RWPE1 (cell line): ENCODE measurements at regions not wholly inside any gene's neighbourhood (a gene's known extent, or its start where the extent isn't known, plus 50 kb on each side); places are given as distances from the start of the nearest gene placed in this dataset.

Experiments
- CTCF ChIA-PET: fragments of 350-600 bp; sonication (Branson Sonifier 250); formaldehyde crosslinking; extraction: SDS; loops from one replicate; lab custom pipeline; 2021; lab: Yijun Ruan, JAX
- POLR2A ChIA-PET: fragments of 400-600 bp; formaldehyde crosslinking; extraction: SDS; loops from one replicate; lab custom pipeline; 2020; ENCODE audit warnings: antibody characterized with exemption; ENCODE audit not compliant: low non-redundant PET; lab: Yijun Ruan, JAX
- DNase-seq: peaks from one replicate; pipeline ENCODE4 v3.0.0; 2012; ENCODE audit warnings: low spot score
- H3K27ac ChIP-seq: fragments of 450-650 bp; 2 replicates; pipeline ENCODE4 v1.5.1; 2017
- TF ChIP-seq, protein P1 (sequence below): fragments of 450-650 bp; conservative IDR thresholded peaks from 2 replicates; pipeline ENCODE4 v1.5.1; 2017; ENCODE audit warnings: low read depth, mild to moderate bottlenecking

DNA sequence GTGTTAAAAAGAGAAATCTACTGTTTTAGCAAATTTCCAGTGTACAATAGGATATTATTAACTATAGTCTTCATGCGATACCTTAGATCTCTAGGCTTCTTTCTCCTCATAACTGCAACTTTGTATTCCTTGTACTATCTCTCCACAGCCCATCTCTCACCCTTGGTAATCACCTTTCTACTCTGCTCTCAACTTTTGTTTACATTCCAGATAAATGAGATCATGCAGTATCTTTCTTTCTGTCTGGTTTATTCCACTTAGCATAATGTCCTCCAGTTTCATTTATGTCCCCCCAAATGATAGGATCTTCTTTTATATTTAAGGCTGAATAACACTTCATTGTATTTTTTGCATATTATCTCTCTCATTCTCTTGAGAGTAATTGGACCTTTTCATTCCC is 165.5 kb downstream of the HS3ST1 start:
- TF ChIP-seq, protein P1, sequence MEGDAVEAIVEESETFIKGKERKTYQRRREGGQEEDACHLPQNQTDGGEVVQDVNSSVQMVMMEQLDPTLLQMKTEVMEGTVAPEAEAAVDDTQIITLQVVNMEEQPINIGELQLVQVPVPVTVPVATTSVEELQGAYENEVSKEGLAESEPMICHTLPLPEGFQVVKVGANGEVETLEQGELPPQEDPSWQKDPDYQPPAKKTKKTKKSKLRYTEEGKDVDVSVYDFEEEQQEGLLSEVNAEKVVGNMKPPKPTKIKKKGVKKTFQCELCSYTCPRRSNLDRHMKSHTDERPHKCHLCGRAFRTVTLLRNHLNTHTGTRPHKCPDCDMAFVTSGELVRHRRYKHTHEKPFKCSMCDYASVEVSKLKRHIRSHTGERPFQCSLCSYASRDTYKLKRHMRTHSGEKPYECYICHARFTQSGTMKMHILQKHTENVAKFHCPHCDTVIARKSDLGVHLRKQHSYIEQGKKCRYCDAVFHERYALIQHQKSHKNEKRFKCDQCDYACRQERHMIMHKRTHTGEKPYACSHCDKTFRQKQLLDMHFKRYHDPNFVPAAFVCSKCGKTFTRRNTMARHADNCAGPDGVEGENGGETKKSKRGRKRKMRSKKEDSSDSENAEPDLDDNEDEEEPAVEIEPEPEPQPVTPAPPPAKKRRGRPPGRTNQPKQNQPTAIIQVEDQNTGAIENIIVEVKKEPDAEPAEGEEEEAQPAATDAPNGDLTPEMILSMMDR = no peak

DNA sequence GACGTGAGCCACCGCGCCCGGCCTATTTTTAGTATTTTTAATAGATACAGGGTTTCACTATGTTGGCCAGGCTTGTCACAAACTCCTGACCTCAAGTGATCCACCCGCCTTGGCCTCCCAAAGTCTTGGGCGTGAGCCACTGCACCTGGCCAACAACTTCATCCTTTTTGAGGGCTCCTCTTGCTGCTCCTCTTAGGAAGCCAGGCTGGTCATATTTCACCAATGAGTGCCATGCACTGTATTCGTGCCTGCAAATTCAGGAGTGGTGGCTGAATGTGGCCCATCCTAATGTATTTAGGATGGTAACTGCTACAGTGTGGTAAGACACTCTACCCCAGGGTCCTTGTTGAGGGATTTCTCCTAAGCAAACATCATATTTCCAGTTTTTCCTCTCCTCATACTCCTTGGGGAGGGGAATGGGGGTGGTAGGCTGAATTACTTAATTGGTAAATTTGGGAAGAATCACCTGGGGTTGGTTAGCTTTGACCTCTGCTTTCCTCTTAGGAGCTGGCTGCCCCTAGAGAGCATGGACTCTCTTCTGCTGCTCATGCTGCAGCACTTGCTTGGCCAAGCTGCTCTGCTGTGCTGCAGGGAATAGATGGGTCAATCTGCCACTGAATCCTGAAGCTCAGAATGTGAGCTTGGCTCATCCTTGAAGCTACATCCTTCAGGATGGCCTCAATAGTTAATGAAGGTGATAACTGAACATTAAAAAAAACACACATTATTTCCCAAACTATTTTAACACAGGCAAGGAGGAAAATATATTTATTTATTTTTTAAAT is 167.4 kb downstream of the HS3ST1 start:
- TF ChIP-seq, protein P1 = no peak
- no peak for DNase-seq
- ChIA-PET POLR2A (no interaction called here), CTCF (no interaction called here)
- H3K27ac ChIP-seq = no peak overlapping the region

More for the DNA sequence above, 165.5 kb downstream of the HS3ST1 start:
- CTCF ChIA-PET = no interaction called here
- H3K27ac ChIP-seq = no peak overlapping the region
- no peak for DNase-seq
- POLR2A ChIA-PET = no interaction called here

DNA sequence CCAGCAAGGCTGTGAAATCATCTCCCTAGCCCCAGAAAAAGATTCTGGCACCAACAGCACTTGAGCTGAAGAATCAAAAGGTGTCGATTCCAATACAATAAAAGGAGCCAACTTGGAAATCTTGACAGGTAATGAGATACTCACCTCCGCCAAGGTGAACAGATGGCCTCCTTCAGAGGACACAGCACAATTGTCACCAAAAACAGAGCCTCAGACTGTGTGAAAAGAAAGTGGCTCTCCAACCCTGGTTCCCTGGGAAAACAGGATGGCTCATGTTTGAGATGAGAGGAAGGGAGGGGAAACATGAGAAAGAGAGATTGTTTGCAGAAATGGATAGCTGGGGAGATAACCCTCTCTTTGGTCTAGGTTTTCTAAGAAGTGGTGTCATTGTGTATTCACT is 168.9 kb downstream of the HS3ST1 start:
- TF ChIP-seq, protein P1 = no peak
- ChIA-PET CTCF (no interaction called here), POLR2A (no interaction called here)
- no peak for DNase-seq
- no peak overlapping the region for H3K27ac ChIP-seq

DNA sequence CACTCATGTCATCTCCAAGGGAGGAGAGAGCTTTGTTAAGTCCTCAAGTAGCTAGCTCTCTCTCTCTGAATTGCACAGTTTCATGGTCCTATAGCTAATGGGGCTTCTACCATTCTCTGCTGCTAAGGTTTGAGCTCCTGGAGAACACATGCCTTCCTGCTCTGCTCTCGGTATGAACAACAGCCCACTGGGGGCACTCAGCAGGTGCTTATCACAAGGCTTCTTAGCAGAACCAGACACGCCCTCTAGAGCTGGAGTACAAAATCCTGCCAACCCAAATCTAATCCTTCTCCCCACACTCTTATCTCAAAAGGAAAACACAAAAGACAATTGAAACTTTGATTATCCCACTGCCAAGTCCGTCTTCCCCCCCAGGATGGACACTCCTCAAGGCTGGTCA is 176.5 kb downstream of the HS3ST1 start:
- TF ChIP-seq, protein P1 = no peak
- DNase-seq = no peak
- ChIA-PET POLR2A (no interaction called here), CTCF (no interaction called here)
- no peak overlapping the region for H3K27ac ChIP-seq

DNA sequence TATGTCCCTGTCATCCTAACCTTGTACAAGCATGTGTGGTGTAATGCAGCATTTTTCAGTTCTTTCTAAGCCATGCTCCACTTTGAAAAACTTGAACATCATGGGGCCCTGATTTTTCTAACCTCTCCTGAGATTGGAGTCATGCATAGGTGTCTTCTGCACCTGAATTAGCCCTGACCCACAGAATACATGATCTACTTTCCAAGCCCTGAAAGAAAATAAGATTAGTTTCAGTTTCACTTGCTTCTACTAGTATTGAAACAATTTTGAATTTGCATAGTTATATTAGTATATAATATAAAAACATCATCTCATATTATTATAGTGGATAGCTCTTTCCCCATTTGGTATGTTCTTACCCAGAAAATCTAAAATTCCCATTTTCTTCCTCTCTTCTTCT is 178.2 kb downstream of the HS3ST1 start:
- TF ChIP-seq, protein P1 = no peak

DNA sequence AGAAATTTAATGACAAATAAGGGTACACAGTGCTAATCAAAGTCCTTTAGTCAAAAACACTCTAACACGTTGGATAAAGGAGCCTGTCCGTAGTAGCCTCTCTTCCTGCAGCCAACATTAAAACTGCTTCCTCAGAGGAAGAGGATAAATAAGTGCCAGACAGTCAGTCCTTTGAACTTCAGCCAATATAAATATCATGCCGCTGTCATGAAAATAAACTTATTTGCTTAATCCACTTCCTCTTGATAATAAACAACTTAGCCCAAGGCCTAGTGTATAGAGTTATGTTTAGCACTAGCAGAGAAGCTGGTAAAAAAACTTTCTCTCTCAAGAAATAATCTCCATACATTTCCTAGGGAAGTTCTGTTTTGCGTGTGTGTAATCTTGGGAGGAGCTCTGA is 196.7 kb downstream of the HS3ST1 start:
- POLR2A ChIA-PET = no interaction called here
- H3K27ac ChIP-seq = no peak overlapping the region
- TF ChIP-seq, protein P1 = no peak
- CTCF ChIA-PET = no interaction called here
- no peak for DNase-seq

More for the DNA sequence above, 178.2 kb downstream of the HS3ST1 start:
- POLR2A ChIA-PET = no interaction called here
- CTCF ChIA-PET = no interaction called here
- DNase-seq = no peak
- H3K27ac ChIP-seq = no peak overlapping the region
